ENCODE measurements at regions not wholly inside any gene's neighbourhood (a gene's known extent, or its start where the extent isn't known, plus 50 kb on each side); places are given as distances from the start of the nearest gene placed in this dataset.
A peak's percentile ranks its signal among the peaks of the same experiment; 100 is the strongest.
"Not testable (repeated sequence)": the region's sequence is repeated elsewhere in the genome, so short reads cannot be mapped to it uniquely, and the experiment has no call there.

DNA sequence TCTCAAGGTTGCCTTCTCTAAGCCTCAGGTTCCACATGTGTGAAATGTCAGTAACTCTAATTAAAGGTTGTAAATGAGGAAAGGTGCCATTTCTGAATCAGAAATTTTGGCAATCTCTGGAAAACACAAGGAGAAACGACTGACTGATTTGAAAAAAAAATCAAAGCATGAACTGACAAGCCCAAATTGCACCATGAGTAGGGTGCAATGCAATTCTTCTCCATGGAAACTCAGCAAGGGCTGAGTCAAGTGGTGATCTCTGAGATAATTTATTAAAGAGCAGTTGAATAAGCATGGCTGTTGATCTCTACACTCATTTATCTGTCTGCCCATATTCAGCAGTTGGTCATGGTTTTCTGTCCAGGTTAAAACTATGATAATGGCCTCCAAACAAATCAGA is 201.6 kb upstream of the CMC1 start:
- no peak for DNase-seq

- DNase-seq, result no peak
Observed at GRCh38 chr3:28042095-28042635, 199.3 kb upstream of the CMC1 start.

- DNase-seq, result no peak
Observed at GRCh38 chr3:28042707-28043106, 198.7 kb upstream of the CMC1 start.

- no peak for DNase-seq
Observed at GRCh38 chr3:28050120-28050519, 191.3 kb upstream of the CMC1 start.

GRCh38 chr3:28050885-28051284 is 190.5 kb upstream of the CMC1 start:
- DNase-seq, result peak; percentile 17

- DNase-seq, result no peak
Observed at GRCh38 chr3:28053759-28054158, 187.7 kb upstream of the CMC1 start.

GRCh38 chr3:28056806-28057205 is 184.6 kb upstream of the CMC1 start:
- DNase-seq, result no peak

DNA sequence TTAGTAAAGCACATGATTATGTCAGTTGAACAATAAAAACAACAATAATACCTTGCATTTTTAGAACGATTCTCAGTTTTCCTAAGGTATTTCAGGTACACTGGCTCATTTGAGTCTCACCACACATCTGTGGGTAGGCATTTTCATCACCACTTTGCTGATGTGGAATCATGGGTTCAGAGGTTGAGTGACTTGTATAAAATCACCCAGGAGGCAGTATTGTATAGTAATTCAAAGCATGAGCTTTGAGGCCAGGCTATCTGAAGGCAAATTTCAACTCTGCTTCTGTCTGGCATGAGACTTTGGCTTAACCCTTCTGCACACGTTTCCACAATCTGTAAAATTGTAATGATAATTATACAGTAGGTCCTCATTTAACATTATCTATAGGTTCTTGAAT is 183.9 kb upstream of the CMC1 start:
- DNase-seq, result no peak

DNA sequence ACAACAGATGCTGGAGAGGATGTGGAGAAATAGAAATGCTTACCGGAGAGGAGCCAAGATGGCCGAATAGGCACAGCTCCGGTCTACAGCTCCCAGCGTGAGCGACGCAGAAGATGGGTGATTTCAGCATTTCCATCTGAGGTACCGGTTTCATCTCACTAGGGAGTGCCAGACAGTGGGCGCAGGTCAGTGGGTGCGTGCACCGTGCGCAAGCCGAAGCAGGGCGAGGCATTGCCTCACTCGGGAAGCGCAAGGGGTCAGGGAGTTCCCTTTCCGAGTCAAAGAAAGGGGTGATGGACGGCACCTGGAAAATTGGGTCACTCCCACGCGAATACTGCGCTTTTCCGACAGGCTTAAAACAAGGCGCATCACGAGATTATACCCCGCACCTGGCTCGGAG is 182.2 kb upstream of the CMC1 start:
- DNase-seq, result not testable (repeated sequence)

DNA sequence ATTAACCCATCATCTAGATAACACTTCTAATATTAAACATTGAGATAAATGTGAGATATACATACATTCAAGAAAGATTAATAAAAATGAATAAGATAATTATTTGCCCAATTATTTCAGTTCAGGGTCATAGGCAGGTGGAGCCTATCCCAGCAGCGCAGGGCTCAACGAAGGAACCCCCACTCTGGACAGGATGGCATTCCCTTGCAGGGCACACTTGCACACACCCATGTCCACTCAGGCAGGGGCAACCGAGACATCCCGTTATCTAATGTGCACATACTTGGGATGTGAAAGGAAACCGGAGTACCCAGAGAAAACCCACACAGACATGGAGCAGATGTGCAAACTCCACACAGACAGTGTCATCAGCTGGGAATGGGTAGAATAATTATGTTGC is 175.4 kb upstream of the CMC1 start:
- no peak for DNase-seq

GRCh38 chr3:28067014-28067413 is 174.4 kb upstream of the CMC1 start:
- no peak for DNase-seq

- no peak for DNase-seq
Observed at GRCh38 chr3:28068342-28068741, 173.1 kb upstream of the CMC1 start.

GRCh38 chr3:28069438-28069837 is 172.0 kb upstream of the CMC1 start:
- no peak for DNase-seq

DNA sequence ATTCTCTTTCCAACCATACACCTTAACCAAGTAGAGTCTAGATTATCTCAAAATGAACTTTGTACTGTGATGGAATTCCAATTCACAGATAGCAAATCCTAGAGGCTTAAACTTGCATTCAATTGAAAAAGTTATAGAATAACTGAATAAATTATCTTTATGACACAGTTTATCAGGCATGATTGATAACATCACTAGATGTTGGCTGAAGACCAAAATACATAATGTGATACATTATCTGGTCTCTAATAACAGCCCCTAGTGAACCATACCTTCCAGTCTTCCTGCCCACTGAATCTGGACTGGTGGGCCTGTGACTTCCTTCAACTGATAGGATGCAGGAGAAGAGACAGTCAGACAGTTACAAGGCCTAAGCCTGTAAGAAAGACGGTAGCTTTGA is 165.2 kb upstream of the CMC1 start:
- DNase-seq, result no peak

- no peak for DNase-seq
Observed at GRCh38 chr3:28077572-28077971, 163.8 kb upstream of the CMC1 start.

DNA sequence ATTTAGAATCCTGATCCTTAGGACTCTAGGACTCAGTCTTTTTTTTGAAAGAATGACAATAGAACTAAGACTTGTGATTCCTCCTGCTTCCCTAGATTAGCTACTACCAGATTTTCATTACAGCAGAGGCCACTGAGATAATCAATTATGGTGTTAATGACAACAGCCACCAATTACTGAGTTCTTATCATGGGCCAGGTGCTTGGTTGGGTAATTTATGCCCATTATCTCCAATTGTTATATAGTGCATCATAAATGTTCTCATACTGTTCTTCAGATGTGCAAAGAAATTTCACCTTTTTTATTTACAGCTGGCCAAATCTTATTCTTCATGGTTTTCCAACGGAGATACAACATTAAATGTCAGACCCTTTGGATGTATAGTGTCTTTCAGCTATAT is 162.9 kb upstream of the CMC1 start:
- DNase-seq, result no peak

GRCh38 chr3:28080716-28081115 is 160.7 kb upstream of the CMC1 start:
- DNase-seq, result no peak

DNA sequence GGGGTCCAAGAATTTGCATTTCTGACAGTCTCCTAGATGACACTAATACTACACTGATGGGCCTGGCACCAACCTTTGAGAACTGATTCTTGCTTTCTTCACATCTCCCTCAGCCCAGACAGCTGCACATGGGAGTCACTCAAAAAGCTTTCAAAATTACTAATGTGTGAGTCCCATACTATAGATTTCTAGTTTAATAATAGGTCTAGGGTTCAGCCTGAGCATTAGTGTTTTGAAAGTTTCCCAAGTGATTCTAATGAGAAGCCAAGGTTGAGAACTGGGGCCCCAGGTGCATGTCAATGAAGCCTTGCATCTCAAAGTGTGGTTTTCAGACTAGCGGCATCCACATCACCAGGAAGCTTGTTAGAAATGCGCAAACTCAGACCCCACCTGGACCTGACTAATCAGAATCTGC is 159.9 kb upstream of the CMC1 start:
- DNase-seq, result no peak

DNA sequence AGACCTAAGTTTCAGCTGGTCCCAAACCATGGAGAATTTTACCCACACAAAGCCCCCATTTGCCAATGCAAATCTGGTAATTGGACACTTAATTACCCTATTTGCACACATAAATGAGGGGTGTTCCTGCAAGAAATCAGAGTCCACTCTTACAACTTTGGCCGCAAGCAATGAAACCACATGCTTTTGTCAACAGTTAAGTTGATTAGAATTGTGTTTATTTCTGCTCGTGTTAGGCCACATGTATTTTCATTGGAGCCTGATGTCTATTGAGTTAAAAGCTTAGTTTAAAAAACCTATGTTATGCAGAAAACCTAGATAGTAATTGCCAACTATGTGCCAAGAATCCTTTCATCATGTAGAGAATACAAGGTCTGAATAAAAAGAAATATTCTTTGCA is 153.8 kb upstream of the CMC1 start:
- DNase-seq, result no peak

DNA sequence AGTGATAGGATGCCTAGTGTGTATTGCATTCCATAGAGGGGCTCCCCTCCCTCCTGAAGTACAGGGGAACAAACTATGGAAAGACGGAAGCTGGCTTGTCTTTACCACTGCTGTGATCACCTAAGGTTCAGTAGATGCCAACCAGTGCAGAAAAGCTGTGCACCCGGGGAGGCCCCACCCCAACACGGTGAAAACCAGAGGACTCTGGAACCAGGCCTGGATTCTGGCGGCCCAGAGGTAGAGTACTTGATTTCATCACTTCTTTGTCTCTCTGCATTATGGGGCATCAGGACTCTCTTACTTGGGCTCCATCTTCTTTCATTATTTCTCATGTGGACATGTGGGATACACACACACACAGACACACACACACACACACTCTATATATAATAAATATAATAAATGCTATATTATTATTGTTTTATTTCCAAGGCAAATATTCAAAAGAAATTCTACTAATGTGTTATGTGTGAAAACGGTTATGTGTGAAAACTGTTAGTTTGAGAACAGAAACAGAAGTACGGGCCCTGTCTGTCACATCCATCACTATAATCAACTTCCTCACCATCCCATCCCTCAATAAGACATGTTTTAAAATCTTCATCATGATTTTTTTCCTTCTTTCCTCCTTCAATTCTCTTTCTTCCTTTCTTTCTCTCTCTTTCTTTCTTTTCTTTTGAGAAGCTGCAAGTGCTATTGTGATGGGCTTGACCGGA is 152.4 kb upstream of the CMC1 start:
- no peak for DNase-seq

GRCh38 chr3:28089527-28089897 is 151.9 kb upstream of the CMC1 start:
- no peak for DNase-seq

DNA sequence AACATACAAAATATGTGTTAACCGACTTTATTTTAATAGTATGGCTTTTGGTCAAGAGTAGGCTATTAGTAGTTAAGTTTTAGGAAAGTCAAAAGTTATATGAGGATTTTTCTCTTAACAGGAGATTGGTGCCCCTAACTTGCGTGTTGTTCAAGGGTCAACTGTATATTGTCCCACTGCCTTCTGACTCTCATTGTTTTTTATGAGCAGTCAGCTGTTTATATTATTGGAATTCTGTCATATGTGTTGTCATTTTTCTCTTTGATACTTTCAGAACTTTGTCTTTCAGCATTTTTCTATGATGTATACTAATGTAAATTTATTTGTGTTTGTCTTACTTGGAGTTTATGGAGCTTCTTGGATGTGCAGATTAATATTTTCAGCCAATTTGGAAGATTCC is 142.1 kb upstream of the CMC1 start:
- DNase-seq, result no peak

GRCh38 chr3:28101705-28102104 is 139.7 kb upstream of the CMC1 start:
- DNase-seq, result no peak

DNA sequence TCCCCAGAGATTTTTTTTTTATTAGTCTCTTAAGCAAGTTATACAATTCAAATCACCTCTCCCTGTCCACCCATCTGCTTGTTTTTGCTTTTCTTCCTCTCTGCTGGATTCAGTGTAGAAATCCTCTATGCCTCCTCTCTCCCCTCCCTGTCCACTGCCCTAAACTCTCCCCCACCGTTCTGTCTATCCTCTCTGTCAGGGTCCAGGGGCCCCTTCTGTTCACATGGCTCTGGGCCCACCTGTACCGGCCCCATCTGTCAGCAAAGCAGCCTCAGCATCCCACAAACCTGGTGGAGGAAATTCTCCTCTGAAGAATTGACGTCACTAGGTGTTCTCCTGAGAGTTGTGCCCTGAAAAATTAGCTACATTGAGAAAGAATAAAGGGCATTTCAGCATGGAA is 137.6 kb upstream of the CMC1 start:
- DNase-seq, result no peak

- no peak for DNase-seq
Observed at GRCh38 chr3:28104896-28105534, 136.4 kb upstream of the CMC1 start.

Data from activated T-cell treated with anti-CD3 and anti-CD28 coated beads for 4 hours (primary cell).